Lung (tissue), 11 donors: ENCODE measurements at regions not wholly inside any gene's neighbourhood (a gene's known extent, or its start where the extent isn't known, plus 50 kb on each side); places are given as distances from the start of the nearest gene placed in this dataset.

Experiments used
- ATAC-seq: fragments of 200-7000 bp; cut with Tn5 transposase; one replicate; pipeline ENCODE4 v1.9.1; 2020; ENCODE audit warnings: moderate number of reproducible peaks; ENCODE audit not compliant: insufficient read depth, low FRiP score
- DNase-seq, 3 donors: peaks; one replicate each; pipeline ENCODE4 v3.0.0-alpha.2; 2013 to 2017
- H3K27ac ChIP-seq, 2 donors: one replicate each; pipeline ENCODE4 v1.5.1; 2013; ENCODE audit warnings: mild to moderate bottlenecking in 2 of 2, moderate library complexity in 2 of 2, control low read depth in 1 of 2, inconsistent platforms in 1 of 2, low read depth in 1 of 2, low read length in 1 of 2
- H3K27me3 ChIP-seq, 3 donors: one replicate each; pipeline ENCODE4 v1.5.1; 2013; ENCODE audit warnings: low read length in 2 of 3; ENCODE audit not compliant: control insufficient read depth in 3 of 3, insufficient read depth in 3 of 3
- H3K36me3 ChIP-seq, 4 donors: one replicate each; pipeline ENCODE4 v1.5.1; 2013; ENCODE audit warnings: low read length in 4 of 4, mild to moderate bottlenecking in 1 of 4, moderate library complexity in 1 of 4; ENCODE audit not compliant: control insufficient read depth in 4 of 4, insufficient read depth in 4 of 4
- H3K4me1 ChIP-seq, 5 donors: one replicate each; pipeline ENCODE4 v1.5.1; 2013; ENCODE audit warnings: low read length in 5 of 5, mild to moderate bottlenecking in 2 of 5, moderate library complexity in 1 of 5; ENCODE audit not compliant: control insufficient read depth in 5 of 5, insufficient read depth in 5 of 5
- H3K4me3 ChIP-seq: one replicate; pipeline ENCODE4 v1.5.1; 2013; ENCODE audit warnings: mild to moderate bottlenecking, control low read depth, moderate library complexity
- H3K9ac ChIP-seq, 2 donors: one replicate each; pipeline ENCODE4 v1.5.1; 2013; ENCODE audit warnings: low read length in 2 of 2, control low read depth in 1 of 2; ENCODE audit not compliant: insufficient read depth in 1 of 2
- H3K9me3 ChIP-seq, 4 donors: one replicate each; pipeline ENCODE4 v1.5.1; 2013; ENCODE audit warnings: low read length in 3 of 4, mild to moderate bottlenecking in 1 of 4, moderate library complexity in 1 of 4; ENCODE audit not compliant: control insufficient read depth in 4 of 4, insufficient read depth in 3 of 4
- WGBS, 2 donors: extraction: QIAGEN DNeasy Blood & Tissue Kit; methylation state at CpG; one replicate each; pipeline ENCODE4 v1.1.7; 2013; 5-methylcytosine and 5-hydroxymethylcytosine counted together
- TF ChIP-seq, protein P1 (sequence below): IDR thresholded peaks from 2 replicates; pipeline ENCODE4 v1.5.1; 2012; ENCODE audit warnings: mild to moderate bottlenecking; ENCODE audit errors: control extremely low read depth, extremely low read depth
- donor health status: control.
- donor health status: control.
- donor health status: Bipolar disorder and iron deficiency.
- donor health status: healthy.
- donor health status: DM: yes; HTN: yes; CAD: no.

DNA sequence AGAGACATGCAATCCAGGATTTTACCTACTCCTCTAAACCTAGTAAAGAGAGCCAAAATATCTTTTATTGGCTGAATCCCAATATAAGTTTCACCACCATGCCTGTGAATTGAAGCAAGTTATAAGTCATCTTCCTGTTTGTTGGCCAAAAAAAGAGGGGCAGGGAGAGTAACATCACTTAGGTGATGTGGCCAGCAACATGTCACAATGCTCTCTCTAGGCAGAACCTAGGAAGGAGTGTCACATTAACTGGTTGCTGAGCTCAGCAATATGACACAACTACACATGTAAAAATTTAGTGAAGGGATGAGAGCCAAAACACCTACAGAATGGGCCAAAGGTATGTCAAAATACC is 895.9 kb upstream of the AMELY start:
- TF ChIP-seq, protein P1, sequence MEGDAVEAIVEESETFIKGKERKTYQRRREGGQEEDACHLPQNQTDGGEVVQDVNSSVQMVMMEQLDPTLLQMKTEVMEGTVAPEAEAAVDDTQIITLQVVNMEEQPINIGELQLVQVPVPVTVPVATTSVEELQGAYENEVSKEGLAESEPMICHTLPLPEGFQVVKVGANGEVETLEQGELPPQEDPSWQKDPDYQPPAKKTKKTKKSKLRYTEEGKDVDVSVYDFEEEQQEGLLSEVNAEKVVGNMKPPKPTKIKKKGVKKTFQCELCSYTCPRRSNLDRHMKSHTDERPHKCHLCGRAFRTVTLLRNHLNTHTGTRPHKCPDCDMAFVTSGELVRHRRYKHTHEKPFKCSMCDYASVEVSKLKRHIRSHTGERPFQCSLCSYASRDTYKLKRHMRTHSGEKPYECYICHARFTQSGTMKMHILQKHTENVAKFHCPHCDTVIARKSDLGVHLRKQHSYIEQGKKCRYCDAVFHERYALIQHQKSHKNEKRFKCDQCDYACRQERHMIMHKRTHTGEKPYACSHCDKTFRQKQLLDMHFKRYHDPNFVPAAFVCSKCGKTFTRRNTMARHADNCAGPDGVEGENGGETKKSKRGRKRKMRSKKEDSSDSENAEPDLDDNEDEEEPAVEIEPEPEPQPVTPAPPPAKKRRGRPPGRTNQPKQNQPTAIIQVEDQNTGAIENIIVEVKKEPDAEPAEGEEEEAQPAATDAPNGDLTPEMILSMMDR, result no peak
- DNase-seq (no peak), ATAC-seq (no peak)
- Histone ChIP-seq H3K9ac (no peak overlapping the region), H3K27ac (no peak overlapping the region), H3K9me3 (no peaks in the 10 kb centered on the region), H3K4me3 (no peak overlapping the region), H3K36me3 (no peaks in the 10 kb centered on the region), H3K4me1 (no peaks in the 10 kb centered on the region), H3K27me3 (no peaks in the 10 kb centered on the region)

DNA sequence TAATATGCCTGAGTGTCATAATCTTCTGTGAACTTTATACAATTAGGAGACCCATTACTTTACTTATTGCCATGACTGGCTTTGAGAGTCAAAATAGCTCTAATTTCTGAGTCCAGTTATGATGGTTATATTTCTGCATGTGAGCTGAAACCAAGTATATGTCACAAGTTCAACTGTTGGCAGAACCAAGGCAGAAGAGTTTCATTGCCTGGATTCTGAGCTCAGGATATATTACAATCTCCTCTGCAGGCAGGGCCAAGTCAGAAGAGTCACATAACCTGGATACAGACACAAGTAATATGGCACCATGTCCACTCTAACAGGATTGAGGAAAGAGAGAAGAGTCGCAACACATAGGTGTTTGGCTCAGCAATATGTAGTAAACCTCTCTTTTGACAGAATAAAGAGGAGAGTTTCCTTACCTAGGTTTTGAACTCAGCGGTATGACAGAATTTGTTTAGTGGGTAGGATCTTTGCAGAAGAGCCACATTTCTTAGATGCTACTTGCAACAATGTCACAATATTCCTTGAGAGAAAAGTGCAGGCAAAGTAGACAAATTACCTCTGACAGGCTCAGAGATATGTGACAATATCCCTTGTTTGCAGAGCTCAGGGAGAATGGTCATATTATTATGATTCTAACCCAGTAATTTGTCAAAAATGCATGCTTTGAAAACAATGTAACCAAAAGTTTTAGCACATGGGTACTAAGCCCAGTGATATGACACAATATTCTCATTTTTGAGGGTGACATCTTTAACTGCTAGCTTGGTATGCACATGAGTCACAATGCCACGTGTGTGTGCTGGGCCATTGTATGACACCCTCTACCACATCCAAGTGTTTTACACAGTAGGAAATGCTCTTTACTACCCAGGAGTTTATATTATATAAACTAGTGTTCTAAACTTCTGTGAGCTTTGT is 895.3 kb upstream of the AMELY start:
- Histone ChIP-seq H3K9me3 (no peaks in the 10 kb centered on the region), H3K27ac (no peak overlapping the region), H3K27me3 (no peaks in the 10 kb centered on the region), H3K36me3 (no peaks in the 10 kb centered on the region), H3K4me3 (no peak overlapping the region), H3K9ac (no peak overlapping the region), H3K4me1 (no peaks in the 10 kb centered on the region)
- DNase-seq (no peak), ATAC-seq (no peak)
- 70% methylated on average over 3 of the region's 3 CpGs; no CpG with 5 or more reads in 1 of the 2 donors for WGBS, 2 donors
- TF ChIP-seq, protein P1, result no peak

DNA sequence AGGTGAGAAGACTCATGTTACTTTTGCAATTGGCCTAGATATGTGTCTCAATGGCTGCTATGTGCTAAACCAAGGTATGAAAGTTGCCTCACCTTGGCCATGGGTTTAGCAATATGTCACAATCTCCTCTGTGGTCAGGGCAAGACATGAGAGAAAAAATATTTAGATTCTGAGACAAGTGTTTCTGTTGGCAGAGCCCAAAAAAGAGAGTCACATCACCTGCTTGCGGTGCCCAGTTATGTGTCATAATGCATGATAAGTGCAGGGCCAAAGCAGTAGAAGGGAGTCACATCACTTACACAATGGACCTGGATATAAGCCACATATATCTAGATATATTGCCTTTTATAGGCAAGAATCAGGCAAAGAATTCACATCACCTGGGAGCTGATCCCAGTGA is 894.1 kb upstream of the AMELY start:
- H3K36me3 ChIP-seq, result no peaks in the 10 kb centered on the region
- H3K9ac ChIP-seq, result no peak overlapping the region
- no peak overlapping the region for H3K4me3 ChIP-seq
- no peak overlapping the region for H3K27ac ChIP-seq
- H3K27me3 ChIP-seq, result no peaks in the 10 kb centered on the region
- ATAC-seq (no peak), DNase-seq (no peak)
- TF ChIP-seq, protein P1, result no peak
- no peaks in the 10 kb centered on the region for H3K9me3 ChIP-seq
- no peaks in the 10 kb centered on the region for H3K4me1 ChIP-seq
- WGBS, 2 donors, result 50% methylated on average over 1 of the region's 1 CpG; no CpG with 5 or more reads in 1 of the 2 donors
